NCI-H2107 treated with DMSO at 0.1 percent for 48 hours (cell line): ENCODE measurements at regions not wholly inside any gene's neighbourhood (a gene's known extent, or its start where the extent isn't known, plus 50 kb on each side); places are given as distances from the start of the nearest gene placed in this dataset.

Experiments used
- DNase-seq: peaks from one replicate; lab custom pipeline; 2025; ENCODE audit not compliant: unreplicated experiment; lab: John Stamatoyannopoulos, UW

GRCh38 chr4:160175064-160175643, 1072.3 kb downstream of the RAPGEF2 start:
- no peak for DNase-seq

- DNase-seq, result no peak
Observed at GRCh38 chr4:160180211-160180610, 1077.3 kb downstream of the RAPGEF2 start.

- no peak for DNase-seq
Observed at GRCh38 chr4:160182727-160183126, 1079.8 kb downstream of the RAPGEF2 start.

GRCh38 chr4:160184884-160185283, 1082.0 kb downstream of the RAPGEF2 start:
- no peak for DNase-seq

GRCh38 chr4:160193787-160194186, 1090.9 kb downstream of the RAPGEF2 start:
- no peak for DNase-seq

- DNase-seq, result no peak
Observed at GRCh38 chr4:160194716-160195115, 1091.8 kb downstream of the RAPGEF2 start.

GRCh38 chr4:160202802-160203201, 1099.9 kb downstream of the RAPGEF2 start:
- DNase-seq, result no peak

GRCh38 chr4:160212078-160212477, 1109.2 kb downstream of the RAPGEF2 start:
- DNase-seq, result no peak

- no peak for DNase-seq
Observed at GRCh38 chr4:160213366-160213765, 1110.5 kb downstream of the RAPGEF2 start.

- no peak for DNase-seq
Observed at GRCh38 chr4:160217352-160217751, 1114.5 kb downstream of the RAPGEF2 start.

GRCh38 chr4:160224049-160224448, 1121.2 kb downstream of the RAPGEF2 start:
- no peak for DNase-seq

- no peak for DNase-seq
Observed at GRCh38 chr4:160233141-160233540, 1130.3 kb downstream of the RAPGEF2 start.

GRCh38 chr4:160235285-160235684, 1132.4 kb downstream of the RAPGEF2 start:
- DNase-seq, result no peak

GRCh38 chr4:160235771-160236170, 1132.9 kb downstream of the RAPGEF2 start:
- DNase-seq, result no peak

GRCh38 chr4:160238790-160239189, 1135.9 kb downstream of the RAPGEF2 start:
- DNase-seq, result no peak

GRCh38 chr4:160247091-160247656, 1144.3 kb downstream of the RAPGEF2 start:
- no peak for DNase-seq

GRCh38 chr4:160251522-160252170, 1148.8 kb downstream of the RAPGEF2 start:
- no peak for DNase-seq

- DNase-seq, result no peak
Observed at GRCh38 chr4:160257318-160257717, 1154.4 kb downstream of the RAPGEF2 start.

GRCh38 chr4:160265014-160265413, 1162.1 kb downstream of the RAPGEF2 start:
- DNase-seq, result no peak

- DNase-seq, result no peak
Observed at GRCh38 chr4:160265836-160266235, 1163.0 kb downstream of the RAPGEF2 start.

GRCh38 chr4:160276785-160277325, 1174.0 kb downstream of the RAPGEF2 start:
- DNase-seq, result no peak

- no peak for DNase-seq
Observed at GRCh38 chr4:160283081-160283480, 1180.2 kb downstream of the RAPGEF2 start.
